CD4-positive, alpha-beta T cell treated with Interleukin-17A for 4 hours (primary cell): ENCODE measurements at regions not wholly inside any gene's neighbourhood (a gene's known extent, or its start where the extent isn't known, plus 50 kb on each side); places are given as distances from the start of the nearest gene placed in this dataset.

Experiments
- DNase-seq: peaks from one replicate; pipeline ENCODE4 v3.0.0-alpha.2; 2020; ENCODE audit warnings: mixed read lengths

DNA sequence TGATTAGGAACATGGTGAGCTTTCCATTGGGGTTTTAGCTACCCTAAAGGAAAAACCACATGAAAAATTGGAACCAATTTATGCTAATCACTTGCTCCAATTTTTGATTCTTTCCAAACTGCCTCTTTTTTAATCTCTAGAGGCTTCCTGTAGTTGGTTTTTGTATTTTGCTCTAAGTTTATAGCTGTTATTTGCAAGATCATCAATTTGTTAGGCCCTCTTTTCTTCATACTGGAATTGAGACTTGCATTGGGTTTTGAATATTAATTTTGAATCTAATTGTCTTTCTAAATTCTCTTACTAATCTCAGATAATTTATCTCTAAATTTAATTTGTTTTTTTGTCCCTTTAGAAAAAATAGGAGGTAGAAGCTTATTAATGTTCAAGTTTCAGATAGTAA is 713.3 kb downstream of the REEP3 start:
- no peak for DNase-seq

DNA sequence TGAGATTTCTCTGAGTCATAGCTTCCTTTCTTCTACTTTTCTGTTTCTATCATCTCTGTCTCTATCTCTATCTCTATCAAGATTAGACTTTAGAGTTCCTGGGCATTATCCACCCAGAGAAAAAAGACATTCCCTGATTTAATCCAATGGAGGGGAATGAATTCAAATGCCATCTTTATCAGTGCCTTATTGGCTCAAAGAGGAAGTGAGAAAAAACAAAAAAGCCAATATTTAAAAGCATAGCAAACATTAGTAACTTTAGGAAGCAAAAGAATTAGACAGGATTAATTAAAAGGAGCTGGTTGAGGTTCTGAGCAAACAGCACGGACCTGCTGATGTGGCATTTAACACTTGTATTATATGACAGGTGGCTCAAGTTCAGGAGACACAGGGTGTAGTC is 736.5 kb downstream of the REEP3 start:
- no peak for DNase-seq

DNA sequence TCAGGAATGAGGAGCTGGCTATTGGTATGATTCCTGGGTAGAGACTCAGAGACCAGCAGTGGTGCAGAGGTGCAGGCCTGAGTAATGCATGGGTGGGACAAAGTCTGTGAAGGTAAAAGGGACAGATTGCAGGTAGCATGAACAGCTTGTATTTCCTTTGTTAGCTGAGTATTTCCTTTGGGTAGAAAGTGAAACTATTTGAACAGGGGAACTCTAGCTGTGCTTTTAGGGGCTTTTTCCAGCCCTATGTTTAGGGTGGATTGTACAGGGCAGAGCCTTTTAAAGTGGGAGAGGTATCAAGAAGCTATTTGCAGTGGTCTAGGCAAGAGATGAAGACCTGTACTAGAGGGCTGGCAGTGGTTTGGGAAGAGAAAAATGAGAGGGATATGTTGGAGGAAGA is 739.9 kb downstream of the REEP3 start:
- DNase-seq: no peak

DNA sequence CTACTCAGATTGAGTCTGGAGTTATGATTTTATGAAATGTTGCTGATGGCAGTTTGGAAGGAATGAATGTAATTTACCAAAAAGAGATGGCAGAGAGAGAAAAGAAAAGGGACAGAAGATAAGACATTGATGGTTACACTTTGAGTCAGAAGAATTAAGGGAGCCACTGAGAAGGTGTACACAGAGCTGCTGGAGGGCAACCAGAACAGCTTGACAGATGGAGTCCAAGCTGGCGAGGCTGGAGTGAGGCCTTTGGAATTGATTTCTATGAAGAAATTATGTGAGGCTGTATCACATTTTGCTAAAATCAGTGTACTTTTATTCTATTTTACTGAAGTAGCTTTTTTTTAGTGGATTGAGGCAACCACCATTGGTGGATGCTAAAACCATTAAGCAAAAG is 740.5 kb downstream of the REEP3 start:
- DNase-seq: no peak

DNA sequence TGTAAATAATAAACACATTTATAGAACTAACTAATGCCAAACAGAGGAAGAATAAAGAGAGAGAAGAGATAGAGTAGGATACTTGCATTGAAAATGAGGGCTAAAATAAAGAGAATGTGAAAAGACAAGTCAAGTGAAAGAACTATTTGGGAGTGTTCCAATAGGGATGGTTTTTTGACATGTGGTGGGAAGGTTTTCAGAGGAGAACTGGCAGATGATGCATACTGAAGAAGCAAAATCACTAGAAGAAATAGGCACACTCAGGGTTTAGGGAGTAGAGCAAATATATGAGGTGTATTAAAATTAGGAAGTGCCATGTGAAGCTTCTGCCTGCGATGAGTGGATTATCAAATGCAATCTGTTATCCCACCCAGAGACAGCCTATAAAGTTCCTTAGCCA is 744.8 kb downstream of the REEP3 start:
- DNase-seq: no peak

DNA sequence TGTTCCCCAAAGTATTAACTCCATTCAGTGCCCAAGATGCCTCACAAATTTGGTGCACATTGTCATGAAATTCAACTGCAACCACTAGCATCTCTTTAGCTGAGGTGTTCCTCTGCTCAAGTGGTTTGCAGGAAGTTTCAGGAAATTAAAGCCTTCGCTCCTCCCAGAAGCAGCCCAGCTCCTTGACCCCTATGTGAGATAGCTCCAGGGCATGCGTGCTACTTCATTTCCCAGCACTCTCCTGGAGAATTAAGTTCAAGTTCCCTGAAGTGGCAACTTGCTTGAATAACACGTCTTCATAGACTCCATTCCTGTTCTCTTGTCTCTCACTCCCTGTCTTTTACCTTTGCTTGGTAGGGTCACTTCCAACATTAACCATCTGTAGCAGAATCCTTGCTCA is 750.3 kb downstream of the REEP3 start:
- no peak for DNase-seq

DNA sequence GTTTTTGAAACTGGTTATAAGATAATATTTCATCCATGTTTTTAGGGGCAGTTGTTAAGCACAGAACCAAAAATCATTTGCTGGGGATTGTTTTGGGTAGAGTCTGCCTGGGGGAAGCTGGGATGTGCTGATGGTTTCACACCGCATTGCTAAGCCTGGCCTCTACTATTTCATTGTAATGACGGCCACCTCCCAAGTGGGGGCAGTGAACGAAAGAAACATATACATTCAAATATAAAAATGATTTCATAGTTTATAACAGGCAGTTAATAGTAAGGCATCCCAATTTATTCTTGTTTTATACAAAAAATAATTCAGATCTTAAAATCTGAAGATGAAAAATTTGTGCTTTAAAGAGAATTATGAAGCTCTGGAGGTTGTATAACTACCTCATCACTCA is 750.8 kb downstream of the REEP3 start:
- no peak for DNase-seq

DNA sequence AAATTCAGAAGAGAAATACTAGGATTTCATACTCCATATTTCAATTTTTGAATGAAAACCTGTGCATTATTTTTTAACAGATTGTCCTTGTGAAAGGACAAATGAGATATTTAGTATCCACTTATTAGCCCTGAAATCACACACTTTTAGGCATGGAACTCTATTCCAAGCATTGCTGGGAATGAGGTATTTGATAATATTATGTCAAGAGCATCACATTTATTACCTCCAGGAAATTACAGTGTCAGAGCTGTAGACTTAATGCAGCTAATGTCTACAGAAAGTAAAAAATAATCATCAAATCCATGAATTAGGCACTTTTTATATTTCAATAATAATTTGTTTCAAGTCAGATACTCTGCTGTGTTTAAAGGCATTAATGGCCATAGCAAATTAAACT is 753.8 kb downstream of the REEP3 start:
- DNase-seq: no peak

DNA sequence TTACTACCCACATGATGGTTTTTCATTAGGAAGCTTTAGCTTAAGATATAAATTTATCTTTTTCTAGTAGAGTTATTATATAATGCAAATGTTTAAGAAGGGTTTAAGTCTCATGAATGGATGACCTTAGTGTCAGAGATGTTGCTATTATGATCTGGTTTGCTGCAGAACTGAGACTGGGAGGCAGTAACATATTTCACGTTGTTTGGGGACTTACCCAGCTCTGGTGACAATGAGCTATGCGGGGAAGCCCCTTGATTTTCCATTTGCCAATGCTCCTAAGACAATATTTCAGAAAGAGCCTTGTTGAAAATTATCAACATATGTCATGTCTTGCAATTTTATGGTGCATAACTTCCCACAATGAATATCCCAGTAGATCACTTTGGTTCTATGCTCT is 754.6 kb downstream of the REEP3 start:
- no peak for DNase-seq

DNA sequence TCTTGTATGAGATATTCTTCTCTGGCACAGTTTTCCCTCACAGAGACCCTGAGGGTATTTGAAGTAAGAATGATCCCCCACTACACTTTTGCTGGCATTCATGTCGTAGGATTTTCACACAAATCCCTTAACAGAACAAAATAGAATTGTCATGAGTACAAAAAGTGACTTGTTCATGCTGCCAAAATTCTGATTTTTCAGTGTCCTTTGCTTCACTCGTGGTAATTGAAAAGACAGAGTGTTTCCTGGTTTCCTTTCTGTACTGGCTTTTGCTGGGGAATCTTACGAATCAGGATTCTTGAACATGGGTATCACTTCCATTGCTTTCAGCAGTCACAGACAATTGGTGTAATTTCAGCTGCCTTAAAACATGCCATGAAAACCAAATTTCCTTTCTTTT is 756.3 kb downstream of the REEP3 start:
- DNase-seq: no peak

DNA sequence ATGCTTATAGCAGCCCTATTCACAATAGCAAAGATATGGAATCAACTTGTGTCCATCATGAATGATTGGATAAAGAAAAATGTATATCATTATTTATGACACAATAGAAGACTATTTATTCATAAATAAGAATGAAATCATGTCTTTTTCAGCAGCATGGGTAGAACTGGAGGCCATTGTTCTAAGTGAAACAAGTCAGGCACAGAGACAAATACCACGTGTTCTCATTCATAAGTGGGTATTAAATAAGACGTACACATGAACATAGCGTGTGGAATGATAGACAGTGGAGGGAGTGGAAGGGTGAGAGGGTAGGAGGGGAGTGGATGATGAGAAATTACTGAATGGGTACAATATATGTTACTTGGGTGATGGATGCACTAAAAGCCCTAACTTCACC is 762.4 kb downstream of the REEP3 start:
- no peak for DNase-seq

DNA sequence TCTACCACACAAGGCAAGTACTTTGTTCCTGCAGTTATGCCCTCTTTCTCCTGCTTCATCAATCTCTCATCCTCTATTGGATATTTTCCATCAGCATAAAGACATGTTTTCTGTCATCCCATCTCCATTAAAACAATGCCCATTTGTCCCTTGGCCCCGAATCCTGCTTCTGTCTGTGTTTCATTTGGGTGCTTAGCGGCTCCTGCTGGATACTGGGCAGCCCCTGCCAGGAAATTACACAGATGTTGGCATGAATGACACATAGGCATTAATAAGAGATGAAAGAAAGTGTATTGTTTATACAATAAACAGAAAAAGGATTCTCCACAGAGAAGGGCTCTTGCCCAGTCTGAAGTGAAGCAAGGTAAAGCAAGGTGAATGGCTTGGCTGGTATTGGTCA is 765.3 kb downstream of the REEP3 start:
- no peak for DNase-seq

DNA sequence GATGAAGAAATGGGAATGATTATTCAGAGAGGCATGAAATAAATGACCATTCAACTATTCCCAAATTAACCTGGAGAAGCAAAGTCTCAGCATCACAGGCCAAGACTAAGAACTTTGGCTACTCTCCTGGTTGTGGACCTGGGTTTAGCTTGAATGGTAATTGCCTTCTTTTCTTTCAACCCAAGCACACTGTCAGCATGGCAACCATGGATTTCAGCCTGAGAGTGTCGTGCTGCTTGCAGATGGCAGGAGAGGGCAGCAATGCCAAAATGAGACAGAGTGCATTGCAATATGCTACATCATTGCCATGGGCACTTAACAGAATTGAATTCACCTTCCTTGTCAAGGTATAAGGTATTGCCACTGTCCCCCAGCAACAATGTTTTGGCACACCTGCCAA is 767.2 kb downstream of the REEP3 start:
- DNase-seq: no peak

DNA sequence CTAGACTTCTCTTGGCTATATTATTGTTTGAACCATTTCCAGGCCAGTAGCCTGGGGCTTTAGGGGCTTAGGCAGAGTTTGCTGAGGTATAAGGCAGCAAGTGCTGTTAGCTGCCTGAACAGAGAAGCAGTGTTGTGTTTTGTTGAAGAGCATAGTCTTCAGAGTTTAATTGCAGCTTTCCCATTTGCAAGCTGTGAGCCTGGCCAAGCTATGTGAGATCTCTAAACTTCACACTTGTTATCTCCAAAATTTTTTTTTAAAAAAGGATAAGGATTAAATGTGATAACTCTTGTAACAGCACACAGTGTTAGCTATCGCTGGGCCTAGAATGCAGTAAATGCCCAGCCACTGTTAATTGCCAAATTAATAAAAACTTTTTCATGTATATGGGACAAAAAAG is 782.4 kb downstream of the REEP3 start:
- DNase-seq: no peak

DNA sequence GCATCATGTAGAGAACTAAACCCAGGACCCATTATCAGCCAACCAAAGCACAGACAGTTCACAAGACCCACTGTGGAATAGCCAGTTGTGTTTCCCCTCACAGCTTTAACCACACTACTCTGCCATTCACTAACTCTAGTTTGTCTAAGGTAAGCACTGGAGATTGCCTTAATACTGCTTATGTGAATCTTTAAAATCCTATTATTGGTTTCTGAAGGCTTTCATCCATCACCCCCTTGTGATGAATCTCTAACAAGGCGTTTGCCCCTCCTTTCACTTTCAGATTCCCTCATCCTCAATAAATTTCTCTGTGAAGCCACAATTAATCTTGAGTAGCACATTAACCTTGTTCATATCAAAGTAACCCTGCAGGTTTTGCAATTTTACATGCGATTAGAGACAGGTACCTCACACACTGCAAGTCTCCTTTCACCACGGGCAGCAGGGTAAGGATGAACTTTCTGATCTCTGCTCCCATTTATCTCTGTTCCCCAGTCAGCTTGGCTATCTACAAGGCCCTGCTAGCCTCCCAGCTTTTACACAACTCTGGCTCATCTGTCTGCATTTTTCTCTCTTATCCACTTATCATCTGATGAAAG is 785.6 kb downstream of the REEP3 start:
- DNase-seq: no peak

DNA sequence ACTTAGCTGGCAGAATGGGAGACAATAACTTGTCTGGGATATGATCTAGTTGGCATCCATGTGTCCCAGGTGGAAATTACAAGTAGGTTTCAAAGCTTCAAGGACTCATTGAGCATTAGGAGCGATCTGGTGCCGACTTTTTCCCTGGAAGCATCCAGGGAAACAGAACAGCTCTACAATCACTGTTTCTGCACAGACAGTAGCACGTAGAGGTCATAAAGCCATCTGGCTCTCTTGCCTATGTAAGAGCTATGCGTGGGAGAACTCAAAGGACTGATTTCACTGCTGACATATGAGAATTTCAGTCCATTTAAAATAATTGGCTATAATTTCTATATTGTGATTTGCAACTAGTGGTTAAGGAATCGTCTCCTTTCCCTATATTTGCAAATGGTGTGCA is 791.7 kb downstream of the REEP3 start:
- DNase-seq: no peak

DNA sequence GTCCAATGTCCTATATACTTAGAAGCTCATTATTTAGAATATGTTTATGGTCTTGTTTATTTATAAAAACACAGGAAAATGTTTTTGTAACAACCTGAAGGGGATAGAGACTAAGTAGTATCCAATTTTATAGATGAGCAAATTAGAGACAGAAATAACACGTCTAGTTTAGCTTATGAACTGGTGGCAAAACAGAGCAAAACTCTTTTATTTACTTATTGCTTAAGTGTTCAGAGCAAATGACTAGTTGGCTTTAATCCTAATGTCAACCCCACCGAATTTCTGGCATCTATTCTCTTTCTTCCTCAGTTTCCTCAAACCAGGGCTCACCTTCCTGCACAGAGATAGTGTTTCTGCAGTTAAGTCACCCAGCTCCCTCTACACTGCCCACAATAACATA is 792.8 kb downstream of the REEP3 start:
- DNase-seq: no peak

DNA sequence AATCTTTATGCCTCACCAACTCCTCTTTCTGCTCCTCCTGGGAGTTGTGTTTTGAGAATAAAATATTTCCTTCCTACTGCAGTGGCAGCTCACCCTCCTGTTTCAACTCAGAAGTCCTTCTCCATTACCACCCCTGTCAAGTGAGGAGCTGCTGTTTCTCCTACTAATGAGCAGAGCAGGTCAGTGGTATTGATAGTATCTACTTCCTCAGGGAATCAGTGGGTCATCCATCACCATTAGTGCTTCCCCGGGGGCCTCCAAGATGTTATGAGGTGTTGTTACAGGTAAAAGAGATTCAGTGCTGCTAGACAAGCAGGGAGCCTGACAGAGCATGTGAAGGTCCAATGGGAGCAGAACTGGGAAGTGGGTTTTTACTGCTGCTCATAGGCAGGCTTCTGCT is 795.2 kb downstream of the REEP3 start:
- DNase-seq: no peak

DNA sequence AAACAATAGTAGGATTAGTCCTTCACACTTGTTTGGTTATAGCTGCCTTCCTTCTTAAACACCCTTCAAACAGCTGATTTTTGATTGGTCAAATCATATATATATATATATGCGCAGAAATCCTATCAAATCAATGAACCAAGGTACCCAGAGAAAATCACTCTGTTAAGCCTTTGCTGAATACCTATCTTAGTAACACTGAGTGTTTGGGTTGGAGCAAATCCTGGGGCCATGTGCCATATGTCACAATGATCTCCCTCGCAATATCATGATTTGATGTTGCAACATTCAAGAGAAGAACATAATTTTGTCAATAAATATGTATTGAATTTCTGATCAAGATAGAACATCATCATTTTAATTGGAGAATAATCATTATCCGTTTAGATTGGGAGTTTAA is 795.6 kb downstream of the REEP3 start:
- no peak for DNase-seq

DNA sequence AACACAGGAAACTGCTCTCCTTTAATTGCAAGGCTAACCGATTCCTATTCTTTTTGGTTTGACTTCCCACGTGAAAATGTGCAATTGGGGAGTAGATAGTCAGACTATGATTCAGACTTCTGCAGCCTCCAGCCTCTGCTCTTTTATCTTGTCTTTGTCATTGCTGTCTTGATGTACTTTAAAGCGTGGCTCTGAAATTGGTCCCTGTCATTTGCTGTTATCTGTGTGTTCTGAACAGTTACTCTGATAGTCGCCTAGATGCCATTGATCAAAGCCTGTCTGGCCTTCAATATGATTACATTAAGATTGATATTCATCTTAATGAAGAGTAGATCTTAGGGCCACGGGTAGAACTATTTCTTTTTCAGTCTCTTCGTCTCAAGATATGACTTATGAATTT is 799.2 kb downstream of the REEP3 start:
- DNase-seq: no peak

DNA sequence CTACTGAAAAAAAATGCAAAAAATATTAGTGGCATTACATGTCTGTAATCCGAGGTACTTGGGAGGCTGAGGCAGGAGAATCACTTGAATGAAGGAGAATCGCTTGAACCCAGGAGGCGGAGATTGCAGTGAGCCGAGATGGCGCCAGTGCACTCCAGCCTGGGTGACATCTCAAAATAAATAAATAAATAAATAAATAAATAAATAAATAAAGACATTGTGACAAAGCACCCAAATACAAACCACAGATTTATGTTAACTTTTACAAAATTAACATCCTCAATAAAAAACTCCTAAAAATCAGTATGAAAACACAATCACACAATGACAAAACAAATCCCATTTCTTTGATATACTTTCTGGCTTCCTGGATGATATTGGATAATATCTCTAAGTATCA is 808.3 kb downstream of the REEP3 start:
- DNase-seq: no peak

DNA sequence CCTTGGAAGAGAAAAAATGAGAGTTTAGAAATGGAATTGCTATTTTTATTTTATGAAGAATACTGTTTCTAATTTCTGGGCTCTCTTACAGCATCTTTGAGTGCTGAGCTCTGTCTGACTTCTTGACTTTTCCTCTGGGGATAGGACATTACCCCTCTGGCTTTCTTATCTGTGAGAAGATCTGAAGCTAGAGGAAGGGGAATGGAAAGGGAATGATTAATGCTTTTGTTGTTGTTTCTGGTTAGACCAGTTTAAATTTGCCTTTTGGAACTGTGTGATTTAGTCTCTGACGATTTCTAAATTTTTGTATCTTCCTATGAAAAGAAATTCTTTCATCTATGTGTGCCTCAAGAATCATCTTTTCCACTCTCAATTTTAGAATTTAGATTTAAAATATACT is 811.4 kb downstream of the REEP3 start:
- no peak for DNase-seq

DNA sequence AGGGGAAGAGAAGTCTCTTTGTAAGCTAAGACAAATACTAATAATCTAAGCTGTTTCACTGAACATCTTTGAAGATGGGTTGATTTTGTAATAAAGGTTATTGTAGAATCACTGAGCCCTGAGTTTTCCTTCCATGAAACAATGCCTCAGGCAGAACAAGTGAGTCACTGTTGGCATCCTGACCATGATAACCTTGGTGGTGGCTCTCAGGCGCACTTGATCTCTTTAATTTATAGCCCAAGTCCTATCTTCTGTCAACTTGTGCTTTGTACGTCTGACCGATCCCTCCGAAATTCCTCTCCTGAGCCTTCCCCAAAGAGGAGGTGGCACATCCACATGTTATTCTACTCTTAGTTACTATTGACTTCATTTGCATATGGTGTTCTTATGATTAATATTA is 812.9 kb downstream of the REEP3 start:
- no peak for DNase-seq

DNA sequence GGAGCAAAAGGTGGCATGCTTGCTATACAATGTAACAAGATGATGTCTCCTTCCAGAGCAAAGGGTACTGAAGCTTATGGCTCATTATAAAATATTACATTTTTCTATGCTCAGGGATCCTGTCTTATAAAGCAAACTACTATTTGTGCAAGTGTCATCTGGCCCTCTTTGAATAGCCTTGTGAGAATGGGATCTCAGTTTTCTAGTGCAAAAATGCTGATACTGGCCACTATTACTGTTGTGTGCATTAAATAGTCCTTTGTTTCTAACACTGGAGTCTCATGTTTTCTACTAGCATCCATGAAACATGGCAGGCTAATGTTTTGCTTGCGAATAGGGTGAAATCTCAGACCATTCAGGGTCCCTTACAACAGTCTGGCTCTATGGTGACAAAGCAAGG is 823.0 kb downstream of the REEP3 start:
- DNase-seq: no peak

DNA sequence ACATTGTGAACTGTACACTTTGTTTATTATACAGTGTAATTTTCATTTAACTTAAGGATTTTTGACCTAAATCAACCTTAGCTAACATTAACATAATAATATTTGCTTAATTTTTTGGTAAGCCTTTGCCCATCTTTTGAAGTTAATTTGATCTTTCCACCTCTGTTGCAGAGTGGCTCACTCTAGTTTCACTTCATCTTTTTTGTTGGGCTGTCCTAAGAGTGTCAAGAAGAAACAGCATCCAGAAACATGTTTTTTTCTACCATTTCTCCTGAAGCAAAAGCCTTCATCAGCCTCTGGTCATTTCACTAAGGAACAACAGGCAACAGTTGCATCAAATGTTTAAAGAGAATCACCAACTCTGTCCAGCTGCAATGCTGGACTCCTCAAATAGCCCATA is 824.7 kb downstream of the REEP3 start:
- no peak for DNase-seq

DNA sequence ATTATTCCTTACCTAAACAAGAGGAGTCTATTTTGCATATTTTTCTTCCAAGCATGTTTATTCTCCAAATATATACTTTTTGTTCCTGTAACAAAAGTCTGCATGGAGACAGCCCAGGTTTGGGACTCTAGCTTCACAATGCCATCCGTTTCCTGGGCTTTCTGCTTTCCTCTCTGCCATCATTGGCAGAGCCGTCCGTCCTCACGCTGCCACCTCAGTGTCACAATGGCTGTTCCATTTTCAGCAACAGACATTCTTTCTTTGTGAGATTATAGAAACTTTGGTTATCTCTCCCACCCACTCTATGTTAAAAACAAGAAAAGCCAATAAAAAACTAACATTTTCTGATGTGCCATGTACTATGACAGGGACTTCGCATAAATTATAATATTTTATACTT is 825.2 kb downstream of the REEP3 start:
- no peak for DNase-seq
